Nephron (organoid): ENCODE measurements at regions not wholly inside any gene's neighbourhood (a gene's known extent, or its start where the extent isn't known, plus 50 kb on each side); places are given as distances from the start of the nearest gene placed in this dataset.

Experiments
- H3K27ac Mint-ChIP-seq, 3 experiments: 2 replicates each; pipeline ENCODE4 v1.8.0; 2020; ENCODE audit warnings: mixed read lengths in 3 of 3, mild to moderate bottlenecking in 2 of 3, moderate library complexity in 1 of 3
- H3K27me3 Mint-ChIP-seq: 2 replicates; pipeline ENCODE4 v1.8.0; 2021; ENCODE audit warnings: low read depth, mild to moderate bottlenecking, moderate library complexity, mixed read lengths
- H3K36me3 Mint-ChIP-seq: 2 replicates; pipeline ENCODE4 v1.8.0; 2020; ENCODE audit warnings: low read depth, mixed read lengths
- H3K4me1 Mint-ChIP-seq: 2 replicates; pipeline ENCODE4 v1.8.0; 2020; ENCODE audit warnings: mixed read lengths
- H3K4me3 Mint-ChIP-seq, 3 experiments: 2 replicates each; pipeline ENCODE4 v1.8.0; 2020; ENCODE audit warnings: mild to moderate bottlenecking in 3 of 3, mixed read lengths in 3 of 3, moderate library complexity in 2 of 3
- H3K9me3 Mint-ChIP-seq: 2 replicates; pipeline ENCODE4 v1.8.0; 2020; ENCODE audit warnings: mixed read lengths
- CTCF ChIP-seq, 3 experiments: fragments of 200-600 bp; sonication (generic); IDR thresholded peaks; one replicate each; pipeline ENCODE4 v1.5.0; 2021; ENCODE audit warnings: antibody characterized with exemption in 3 of 3; ENCODE audit not compliant: unreplicated experiment in 3 of 3

- Mint-ChIP-seq H3K27ac (no peak overlapping the region), H3K4me1 (peaks cover 26% of the 10 kb centered on the region), H3K27me3 (no peaks in the 10 kb centered on the region), H3K36me3 (no peaks in the 10 kb centered on the region), H3K9me3 (no peaks in the 10 kb centered on the region), H3K4me3 (no peak overlapping the region)
- TF ChIP-seq CTCF (IDR thresholded peaks at IDR 0.05; ENCODE audit: unreplicated experiment in 3 of 3) = no peak
Observed at GRCh38 chr1:184253921-184254320, 132.9 kb upstream of the C1orf21 start.

GRCh38 chr1:184254849-184255248 lies 132.0 kb upstream of the C1orf21 start:
- H3K4me3 Mint-ChIP-seq = no peak overlapping the region
- no peaks in the 10 kb centered on the region for H3K9me3 Mint-ChIP-seq
- peaks cover 26% of the 10 kb centered on the region for H3K4me1 Mint-ChIP-seq
- peak overlapping the region in 2 of 3 experiments; percentile 14 to 66 for H3K27ac Mint-ChIP-seq
- H3K27me3 Mint-ChIP-seq = no peaks in the 10 kb centered on the region
- TF ChIP-seq CTCF (IDR thresholded peaks at IDR 0.05; ENCODE audit: unreplicated experiment in 3 of 3) = no peak
- H3K36me3 Mint-ChIP-seq = no peaks in the 10 kb centered on the region

GRCh38 chr1:184255560-184255959 lies 131.3 kb upstream of the C1orf21 start:
- Mint-ChIP-seq H3K4me3 (no peak overlapping the region), H3K27me3 (no peaks in the 10 kb centered on the region), H3K36me3 (no peaks in the 10 kb centered on the region), H3K4me1 (peaks cover 26% of the 10 kb centered on the region), H3K27ac (peak overlapping the region; percentile 12 to 66 (median 13)), H3K9me3 (no peaks in the 10 kb centered on the region)
- no peak for TF ChIP-seq CTCF (IDR thresholded peaks at IDR 0.05; ENCODE audit: unreplicated experiment in 3 of 3)

GRCh38 chr1:184257873-184258272 lies 129.0 kb upstream of the C1orf21 start:
- no peaks in the 10 kb centered on the region for H3K27me3 Mint-ChIP-seq
- no peak overlapping the region for H3K4me3 Mint-ChIP-seq
- TF ChIP-seq CTCF (IDR thresholded peaks at IDR 0.05; ENCODE audit: unreplicated experiment in 3 of 3) = no peak
- H3K4me1 Mint-ChIP-seq = peaks cover 26% of the 10 kb centered on the region
- H3K36me3 Mint-ChIP-seq = no peaks in the 10 kb centered on the region
- no peaks in the 10 kb centered on the region for H3K9me3 Mint-ChIP-seq
- no peak overlapping the region for H3K27ac Mint-ChIP-seq

GRCh38 chr1:184258525-184258924 lies 128.3 kb upstream of the C1orf21 start:
- Mint-ChIP-seq H3K9me3 (no peaks in the 10 kb centered on the region), H3K4me1 (peaks cover 26% of the 10 kb centered on the region), H3K27ac (no peak overlapping the region), H3K4me3 (no peak overlapping the region), H3K36me3 (no peaks in the 10 kb centered on the region), H3K27me3 (no peaks in the 10 kb centered on the region)
- TF ChIP-seq CTCF (IDR thresholded peaks at IDR 0.05; ENCODE audit: unreplicated experiment in 3 of 3) = no peak

- Mint-ChIP-seq H3K36me3 (no peaks in the 10 kb centered on the region), H3K27ac (no peak overlapping the region), H3K4me3 (no peak overlapping the region), H3K9me3 (no peaks in the 10 kb centered on the region), H3K4me1 (peaks cover 28% of the 10 kb centered on the region), H3K27me3 (no peaks in the 10 kb centered on the region)
- no peak for TF ChIP-seq CTCF (IDR thresholded peaks at IDR 0.05; ENCODE audit: unreplicated experiment in 3 of 3)
Observed at GRCh38 chr1:184260382-184260781, 126.4 kb upstream of the C1orf21 start.
